HG02588 (cell line): ENCODE measurements at regions not wholly inside any gene's neighbourhood (a gene's known extent, or its start where the extent isn't known, plus 50 kb on each side); places are given as distances from the start of the nearest gene placed in this dataset.
"Not testable (repeated sequence)": the region's sequence is repeated elsewhere in the genome, so short reads cannot be mapped to it uniquely, and the experiment has no call there.

Experiments
- ATAC-seq: cut with Tn5 transposase; IDR thresholded peaks from one replicate; pipeline ENCODE4 v1.9.1; 2021; ENCODE audit warnings: mild to moderate bottlenecking, moderate library complexity; ENCODE audit not compliant: unreplicated experiment

DNA sequence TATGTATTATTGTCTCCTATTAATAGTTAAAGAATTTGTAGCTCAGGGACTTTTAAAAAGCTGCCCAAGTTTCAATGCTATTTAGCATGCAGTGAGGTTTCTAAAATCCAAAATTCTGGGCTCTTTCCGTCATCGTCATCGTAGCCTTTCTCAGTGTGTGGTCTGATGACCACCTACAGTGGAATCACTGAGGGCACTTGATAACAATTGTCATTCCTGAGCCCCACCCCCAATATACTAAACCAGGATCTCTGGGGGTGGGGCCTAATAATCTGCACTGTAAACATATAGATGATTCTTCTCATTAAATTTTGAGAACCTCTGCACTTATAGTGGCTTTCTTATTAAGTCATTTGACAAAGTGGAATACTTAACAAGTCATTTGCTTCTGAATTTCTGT lies 674.8 kb downstream of the PLPP3 start:
- no peak for ATAC-seq

DNA sequence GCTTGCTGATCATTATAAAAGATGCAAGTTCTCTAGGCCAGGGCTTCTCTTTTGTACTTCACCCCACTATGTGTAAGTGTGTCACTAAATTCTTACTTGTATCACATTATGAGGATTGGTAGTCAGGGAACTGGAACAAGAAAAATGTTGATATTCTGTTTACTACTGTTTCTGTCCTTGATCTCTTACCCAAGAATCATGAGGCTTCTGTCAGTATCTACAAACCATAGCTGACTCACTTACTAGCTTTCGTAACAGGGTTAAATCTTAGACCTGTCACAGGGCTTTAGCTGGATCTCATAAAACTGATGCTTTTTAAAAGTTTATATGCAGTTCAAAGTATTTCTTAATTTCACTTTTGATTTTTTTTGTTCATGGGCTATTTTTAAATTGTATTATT lies 681.2 kb downstream of the PLPP3 start:
- ATAC-seq, result no peak

DNA sequence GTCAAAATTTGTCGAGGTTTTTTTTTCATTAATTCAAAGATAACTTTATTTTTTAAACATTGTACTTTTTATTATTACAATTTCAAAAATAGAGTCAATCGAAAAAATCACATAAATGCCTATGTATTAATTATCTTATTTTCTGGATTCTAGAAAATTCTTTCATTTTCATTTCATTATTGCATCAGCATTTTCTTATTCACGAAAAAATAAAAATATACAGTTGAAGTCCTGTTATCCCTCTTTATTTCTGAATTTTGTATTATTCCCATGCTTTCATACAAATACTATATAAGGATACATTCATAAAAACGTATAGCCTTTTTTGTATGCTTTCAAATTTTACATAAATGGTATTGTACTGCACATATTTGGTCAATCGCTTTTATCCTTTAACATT lies 681.0 kb upstream of the USP24 start:
- ATAC-seq, result no peak

DNA sequence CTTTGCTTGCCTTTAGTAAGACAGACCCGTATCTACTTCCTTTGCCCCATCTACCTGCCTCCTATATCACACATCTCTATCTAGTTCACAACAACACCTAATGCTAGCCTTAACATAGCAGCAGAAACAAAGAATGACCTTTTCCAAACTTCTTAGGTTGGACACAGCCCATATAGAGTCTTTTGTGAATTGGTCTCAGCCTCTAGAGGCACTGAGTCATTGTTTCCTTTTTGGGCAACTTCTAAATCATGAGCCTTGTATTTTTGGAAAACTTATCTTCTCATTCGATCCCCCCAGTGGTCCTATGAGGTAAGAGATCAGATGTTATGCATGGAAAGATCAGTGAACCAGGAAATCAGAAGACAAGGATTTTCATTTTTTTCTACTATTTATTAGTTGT lies 679.4 kb upstream of the USP24 start:
- ATAC-seq, result no peak

DNA sequence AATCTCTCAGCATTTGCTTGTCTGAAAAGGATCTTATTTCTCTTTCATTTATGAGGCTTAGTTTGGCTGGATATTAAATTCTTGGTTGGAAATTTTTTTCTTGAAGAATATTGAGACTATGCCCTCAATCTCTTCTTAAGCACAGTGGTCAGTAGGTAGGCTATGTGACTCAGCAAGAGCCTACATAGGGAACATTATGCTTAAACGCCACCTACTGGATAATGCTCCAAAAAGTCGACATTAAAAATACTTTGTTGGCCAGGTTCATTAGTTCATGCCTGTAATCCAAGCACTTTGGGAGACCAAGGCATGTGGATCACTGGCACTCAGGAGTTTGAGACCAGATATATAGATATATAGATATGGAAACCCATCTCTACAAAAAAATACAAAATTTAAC lies 678.0 kb upstream of the USP24 start:
- no peak for ATAC-seq

DNA sequence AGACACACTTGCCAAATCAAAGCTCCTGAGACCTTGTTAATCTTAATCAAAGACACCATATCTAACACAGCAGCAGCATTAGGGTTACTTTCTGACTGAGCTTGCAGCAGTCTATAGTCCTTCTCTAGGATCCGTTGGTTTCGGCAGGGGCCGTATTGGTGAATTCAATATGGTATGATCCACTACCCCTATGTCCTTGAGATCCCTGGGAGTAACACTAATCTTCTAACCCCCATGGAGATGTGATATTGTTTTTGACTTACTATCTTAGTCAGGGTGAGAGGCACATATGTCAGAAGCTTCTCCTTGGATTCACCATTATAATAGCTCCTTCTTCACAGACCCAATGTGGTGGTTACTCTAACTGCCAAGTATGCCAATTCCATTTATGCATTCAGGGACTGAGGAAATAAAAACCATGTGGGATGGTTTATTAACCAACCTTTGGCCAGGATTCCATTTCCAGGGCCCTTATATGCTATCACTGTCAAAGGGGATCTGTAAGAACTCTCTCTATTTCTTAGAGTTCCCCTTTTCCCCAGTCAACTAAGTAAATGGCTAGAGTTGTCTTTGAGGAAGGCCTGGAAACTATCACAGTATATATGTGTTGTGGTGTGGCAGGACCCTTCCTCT lies 673.6 kb upstream of the USP24 start:
- no peak for ATAC-seq

DNA sequence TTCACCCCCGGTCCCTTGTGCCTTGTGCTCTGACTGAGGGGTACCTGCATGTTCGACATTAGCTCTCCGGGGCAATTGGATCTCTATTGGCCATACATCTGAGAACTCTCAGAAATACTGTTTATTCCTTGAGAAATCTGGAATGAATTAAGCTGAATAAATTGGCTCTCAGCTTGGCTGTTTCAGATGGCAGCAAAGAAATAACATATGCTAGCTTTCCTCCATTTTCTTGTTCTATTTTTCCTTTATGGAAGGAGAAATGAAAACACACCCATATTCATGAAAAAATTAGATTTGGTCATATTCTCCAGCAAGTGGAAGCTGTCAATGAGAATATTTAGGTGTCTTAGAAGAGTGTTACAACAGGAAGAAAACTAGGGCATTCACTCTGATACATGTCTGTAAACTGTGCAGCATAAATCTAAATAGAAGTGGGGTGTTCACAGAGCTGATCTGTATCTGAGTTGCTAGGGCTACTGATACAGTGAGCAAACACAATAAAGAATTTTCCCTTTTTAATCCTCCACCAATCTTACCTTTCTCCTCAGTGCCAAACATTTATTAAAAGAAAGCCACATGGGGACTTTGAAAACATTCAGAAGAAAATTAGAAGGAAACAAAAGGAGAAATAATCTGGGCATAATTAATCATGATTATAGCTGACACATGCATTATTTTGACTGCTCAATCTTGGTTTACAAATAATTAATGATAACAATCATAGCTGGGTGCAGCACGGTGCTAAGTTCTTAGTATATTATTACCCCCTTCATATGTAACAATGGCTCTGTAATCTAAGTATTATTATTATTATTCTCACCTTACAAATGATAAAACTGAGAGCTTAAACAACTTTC lies 671.9 kb upstream of the USP24 start:
- no peak for ATAC-seq

DNA sequence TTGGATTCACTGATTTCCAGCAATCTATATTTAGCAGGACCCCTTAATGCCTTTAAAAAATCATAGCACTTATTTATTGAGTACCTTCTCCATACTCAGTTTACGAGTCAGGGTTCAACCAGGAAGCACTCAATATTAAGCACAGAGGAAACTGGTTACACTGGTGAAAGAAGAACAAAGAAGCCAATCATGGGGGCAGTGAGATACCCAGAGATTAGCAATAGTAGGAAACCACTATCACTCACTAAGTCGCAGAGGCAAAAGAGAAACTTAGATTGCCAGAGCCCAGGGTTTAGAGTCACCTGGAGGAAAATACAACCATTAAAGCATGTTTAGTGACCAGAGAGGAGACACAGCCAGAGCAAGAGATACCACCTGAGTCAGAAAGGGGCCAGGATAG lies 670.5 kb upstream of the USP24 start:
- ATAC-seq, result no peak

DNA sequence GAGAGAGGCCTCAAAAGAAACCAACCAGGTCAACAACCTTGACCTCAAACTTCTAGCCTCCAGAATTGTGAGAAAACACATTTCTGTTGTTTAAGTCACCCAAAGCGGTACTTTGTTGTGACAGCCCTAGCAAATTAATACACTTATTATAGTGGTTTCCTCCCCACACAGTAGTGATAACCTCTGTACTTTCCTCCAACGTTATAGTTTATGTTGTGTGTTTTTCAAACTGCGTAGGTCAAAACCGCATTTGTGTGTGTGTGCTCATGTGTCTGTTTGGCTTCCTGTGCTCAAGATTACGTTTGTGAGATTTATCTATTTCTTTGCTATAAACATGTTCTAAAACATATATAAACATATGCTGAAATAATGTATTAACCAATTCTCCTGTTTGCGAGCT lies 667.8 kb upstream of the USP24 start:
- no peak for ATAC-seq

DNA sequence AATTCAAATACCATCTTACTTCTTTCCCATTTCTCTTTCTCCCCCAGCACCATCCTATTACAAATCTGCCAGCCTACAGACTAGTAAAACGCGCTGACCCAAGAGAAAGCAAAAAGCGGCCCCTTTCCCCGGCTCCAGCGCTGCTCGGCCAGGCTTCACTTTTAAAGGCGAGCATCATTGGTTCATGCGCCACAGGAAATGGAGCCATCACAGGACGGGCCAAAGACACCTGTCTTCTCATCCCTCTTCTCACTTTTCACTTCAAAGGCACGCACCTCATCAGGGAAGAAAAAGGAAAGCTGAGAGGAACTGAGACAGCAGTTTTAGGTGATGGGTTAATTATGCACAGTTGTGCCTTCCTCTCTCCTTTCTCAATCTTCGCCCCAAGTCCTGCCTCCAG lies 664.2 kb upstream of the USP24 start:
- no peak for ATAC-seq

DNA sequence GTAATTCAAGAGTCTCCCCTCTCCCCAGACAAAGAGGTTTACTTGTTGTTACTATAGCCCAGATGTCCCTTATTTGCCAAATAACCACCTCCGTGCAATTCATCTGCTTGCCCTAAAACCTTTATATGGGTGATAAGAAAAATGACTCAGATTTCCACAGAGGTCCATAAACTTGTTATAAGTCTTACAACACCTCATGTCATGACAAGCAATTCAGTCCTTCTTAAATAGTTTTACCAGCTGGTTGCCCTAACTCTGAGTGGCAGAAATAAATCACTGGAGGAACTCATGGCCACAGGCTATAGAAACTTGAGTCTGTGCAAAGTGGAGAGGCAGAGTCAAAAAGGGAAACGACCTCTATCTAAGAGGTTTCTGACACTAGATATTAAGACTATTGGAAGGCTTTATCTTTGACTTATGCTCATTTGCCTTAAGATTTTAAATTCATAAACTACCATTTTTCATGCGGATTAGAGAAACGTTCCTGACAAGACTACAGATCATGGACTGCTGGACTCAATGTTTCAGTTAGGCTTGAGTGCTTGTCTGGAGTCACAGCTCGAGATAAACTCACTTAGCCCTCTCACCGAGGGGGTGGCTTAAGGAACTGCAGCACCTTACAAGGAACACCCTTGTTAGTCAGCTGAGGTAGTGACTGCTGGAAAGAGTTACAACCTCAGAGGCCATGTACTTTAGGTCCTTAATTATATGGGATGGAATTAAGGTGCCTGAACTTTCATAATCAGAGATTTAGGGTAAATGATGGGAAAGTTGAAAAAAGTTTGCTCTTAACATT lies 662.5 kb upstream of the USP24 start:
- ATAC-seq, result no peak

DNA sequence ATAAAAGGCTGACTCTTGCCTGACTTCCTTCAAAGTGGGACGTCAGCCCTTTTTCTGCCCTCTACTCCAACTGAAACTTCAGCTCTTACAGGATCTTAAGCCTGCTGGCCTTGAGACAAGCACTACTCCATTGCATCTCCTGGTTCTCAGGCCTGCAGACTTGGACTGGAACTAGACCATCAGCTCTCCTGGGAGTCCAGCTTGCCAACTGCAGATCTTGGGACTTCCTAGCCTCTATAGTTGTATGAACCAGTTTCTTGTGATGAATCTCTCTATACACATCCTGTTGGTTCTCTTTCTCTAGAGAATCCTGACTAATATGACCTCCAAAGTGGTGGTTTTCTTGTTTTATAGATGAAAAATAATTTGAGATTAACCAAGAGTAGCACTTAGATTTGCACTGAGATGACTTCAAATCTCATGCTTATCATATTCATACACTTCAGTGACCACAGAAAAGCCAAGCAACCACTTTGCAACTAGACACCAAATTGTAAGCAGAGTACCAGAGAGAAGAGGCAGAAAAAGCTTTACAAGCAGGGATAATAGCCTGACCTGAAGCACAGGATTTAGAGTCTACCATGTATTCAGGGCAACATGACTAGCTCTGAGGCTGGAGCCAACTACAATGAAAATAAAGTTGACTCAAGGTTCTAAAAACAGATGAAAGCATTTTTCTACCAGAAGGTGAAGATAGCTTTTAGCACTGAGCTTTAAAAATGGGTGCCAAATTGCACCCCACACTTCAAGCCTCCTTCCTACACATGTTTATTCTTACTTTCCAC lies 661.3 kb upstream of the USP24 start:
- no peak for ATAC-seq

DNA sequence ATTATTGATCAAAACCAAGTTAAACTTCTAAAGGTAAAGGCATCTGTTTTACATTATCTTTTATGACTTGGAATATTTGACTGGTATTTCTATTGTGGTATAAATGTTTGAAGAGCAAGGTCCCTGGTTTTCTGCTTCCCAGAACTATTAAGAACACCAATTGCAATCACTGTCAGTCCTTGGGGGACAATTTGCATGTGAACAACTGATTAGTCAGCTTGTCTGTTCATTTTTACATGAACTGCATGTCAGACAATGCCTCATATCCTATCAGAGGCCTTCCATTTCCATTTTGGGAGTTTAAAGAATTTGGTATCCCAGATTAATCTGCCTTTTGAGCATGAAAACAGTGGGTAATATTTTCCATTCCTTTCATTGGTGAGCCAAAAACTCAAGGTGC lies 654.9 kb upstream of the USP24 start:
- no peak for ATAC-seq

DNA sequence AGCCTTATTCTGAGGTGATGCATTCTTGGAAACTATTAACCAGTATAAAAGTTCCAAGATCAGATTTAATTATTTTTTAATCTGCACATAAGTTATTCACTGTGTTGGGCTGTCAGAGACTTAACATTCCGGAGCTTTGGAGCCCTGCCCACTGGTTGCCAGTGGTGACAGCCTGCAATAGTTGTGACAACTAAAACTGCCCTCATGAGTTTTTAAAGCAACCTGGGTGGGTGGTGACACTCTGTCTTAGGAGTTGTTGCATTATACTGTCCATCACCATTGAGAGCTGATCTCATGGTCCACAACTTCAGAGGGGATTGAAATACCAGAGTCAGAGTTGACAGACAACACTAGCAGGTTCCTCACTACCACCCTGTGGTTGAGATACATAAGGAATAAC lies 653.9 kb upstream of the USP24 start:
- ATAC-seq, result no peak

DNA sequence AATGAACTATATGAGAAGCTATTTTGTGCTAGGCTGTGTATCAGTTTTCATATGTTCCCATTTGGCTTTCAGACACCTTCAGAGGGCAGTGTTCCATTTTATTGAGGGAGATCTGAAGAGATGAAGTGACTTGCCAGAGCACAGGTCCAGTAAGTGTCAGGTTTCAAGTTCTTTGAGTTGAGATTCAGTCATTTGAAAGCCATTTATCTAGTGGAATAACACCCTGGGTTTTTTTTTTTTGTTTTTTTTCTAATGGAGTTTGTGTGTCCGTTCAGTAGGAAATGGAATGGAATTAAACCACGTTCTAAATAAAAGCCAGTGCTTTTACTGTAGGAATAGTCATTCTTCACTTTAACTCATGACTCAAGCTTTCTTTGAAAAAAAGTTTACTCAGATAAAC lies 652.9 kb upstream of the USP24 start:
- ATAC-seq, result no peak

DNA sequence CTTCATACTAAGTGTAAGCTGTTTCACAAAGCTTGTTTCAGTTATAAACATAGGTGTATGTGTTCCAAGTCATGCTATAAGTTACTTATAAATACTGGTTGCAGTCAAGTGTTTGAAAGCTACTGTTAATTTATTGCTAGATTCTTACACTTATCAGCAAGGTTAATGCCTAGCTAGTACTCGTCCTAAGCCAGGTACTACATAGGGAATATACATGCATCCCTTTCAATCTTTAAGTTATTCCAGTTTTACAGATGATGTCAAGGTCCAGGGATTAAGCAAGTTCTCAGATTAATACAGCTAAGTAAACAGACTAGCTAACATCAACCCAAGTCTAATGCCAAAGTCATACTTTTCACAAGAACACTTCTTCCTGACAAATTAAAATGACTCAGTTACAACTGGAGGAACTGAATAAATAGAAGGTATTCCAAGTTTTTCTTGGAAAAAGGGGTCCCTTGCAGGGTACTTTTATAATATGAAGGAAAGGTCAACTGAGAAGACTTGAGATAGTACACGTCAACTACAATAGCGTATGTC lies 652.2 kb upstream of the USP24 start:
- no peak for ATAC-seq

DNA sequence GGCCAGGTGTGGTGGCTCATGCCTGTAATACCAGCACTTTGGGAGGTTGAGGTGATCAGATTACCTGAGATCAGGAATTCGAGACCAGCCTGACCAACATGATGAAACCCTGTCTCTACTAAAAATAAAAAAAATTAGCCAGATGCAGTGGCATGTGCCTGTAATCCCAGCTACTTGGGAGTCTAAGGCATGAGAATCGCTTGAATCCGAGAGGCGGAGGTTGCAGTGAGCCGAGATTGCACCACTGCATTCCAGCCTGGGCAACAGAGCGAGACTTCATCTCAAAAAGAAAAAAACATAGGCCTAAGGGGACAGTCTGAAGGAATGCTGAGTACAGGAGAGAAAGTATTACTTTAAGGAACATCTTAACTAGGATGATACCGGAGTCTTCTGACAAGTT lies 650.6 kb upstream of the USP24 start:
- not testable (repeated sequence) for ATAC-seq

DNA sequence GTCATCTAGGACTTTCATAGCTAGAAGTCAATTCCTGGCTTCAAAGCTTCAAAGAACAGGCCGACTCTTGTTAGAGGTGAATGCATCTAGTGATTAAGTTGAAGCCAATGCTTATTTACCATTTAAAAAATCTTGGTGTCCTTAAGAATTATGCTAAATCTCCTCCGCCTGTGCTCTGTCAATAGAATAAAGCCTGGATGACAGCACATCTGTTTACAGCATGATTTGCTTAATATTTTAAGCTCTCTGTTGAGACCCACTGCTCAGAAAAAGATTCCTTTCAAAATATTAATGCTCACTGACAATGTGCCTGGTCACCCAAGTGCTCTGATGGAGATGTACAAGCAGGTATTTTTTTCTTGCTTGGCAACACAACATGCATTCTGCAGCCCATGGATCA lies 649.1 kb upstream of the USP24 start:
- ATAC-seq, result no peak

DNA sequence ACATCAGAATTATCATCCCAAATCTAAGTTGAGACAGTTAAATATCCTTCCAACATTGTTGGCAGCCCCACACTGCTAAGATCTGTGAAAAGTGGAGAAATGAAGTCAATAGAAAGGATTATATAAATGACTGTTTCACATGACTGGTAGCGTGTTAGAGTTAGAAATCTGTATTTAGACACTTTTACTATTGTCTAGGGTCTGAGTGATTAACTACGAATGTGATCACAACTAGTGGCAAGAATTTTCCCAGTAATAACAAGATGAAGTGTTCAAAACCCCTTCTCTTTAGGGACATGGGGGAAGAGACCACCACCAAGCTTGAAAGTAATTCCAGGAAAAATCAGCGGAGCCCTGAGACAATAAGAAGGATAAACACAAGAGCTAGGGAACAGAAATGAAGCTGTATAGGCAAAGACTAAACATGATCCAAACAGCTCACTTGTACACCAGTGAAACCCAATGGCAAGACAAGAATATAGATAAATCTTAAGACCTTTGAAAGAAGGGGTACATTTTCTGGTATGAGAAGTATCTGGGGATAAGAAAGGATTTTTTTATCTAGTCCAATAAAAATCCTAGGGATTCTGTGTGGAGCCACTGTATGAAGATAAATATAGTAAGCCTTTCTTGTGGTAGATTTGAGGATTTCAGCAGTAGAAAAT lies 646.6 kb upstream of the USP24 start:
- no peak for ATAC-seq

DNA sequence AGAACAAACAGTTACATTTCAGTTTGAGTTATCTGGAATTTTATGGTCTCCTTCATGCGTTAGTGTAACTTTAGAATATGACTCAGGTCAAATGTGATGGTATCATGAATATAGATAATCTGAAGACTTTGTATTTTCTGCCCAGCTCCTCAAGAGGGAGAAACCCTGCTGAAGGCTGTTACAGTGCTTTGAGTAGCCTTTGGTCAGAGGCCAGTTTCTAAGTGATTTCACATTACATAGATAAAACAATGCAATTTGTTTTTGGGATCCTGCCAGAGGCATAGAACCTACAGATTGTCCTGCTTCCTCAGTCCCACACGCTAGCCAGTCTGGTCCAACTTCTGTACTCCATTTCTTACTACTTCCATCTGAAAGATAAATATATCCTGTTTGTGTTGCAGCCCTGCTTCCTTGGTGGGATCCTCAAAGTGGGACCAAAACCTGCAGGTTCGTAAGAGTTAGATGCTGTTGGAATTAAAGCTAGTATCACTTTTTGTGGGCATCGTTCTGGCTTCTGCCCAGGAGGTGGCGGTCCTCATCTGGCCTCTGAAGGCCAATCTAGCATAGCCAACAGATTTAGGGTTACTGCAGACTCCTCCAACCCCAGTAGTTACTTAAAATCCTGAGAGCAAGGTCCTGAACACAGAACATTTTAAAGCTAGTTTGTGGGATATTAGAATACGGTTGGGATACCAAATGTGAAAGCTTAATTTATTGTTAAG lies 645.8 kb upstream of the USP24 start:
- no peak for ATAC-seq
